ENCODE measurements at regions not wholly inside any gene's neighbourhood (a gene's known extent, or its start where the extent isn't known, plus 50 kb on each side); places are given as distances from the start of the nearest gene placed in this dataset.

DNA sequence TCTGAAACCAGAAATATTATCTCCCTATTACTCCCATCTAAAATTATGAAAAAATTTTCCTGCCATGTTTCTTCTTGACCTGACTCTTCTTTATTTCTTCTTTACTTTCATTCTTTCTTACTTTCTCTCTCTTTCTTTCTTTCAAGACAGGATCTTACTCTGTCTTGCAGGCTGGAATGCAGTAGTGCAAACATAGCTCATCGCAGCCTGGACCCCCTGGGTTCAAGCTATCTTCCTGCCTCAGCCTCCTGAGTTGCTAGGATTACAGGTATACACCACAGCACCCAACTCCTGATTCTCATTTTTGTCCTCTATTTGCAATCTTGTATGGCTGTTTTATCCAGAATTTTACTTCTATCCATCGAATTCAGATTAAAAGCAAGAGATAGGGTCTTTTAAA, 631.1 kb downstream of the TBC1D4 start:
- TF ChIP-seq, protein P1, sequence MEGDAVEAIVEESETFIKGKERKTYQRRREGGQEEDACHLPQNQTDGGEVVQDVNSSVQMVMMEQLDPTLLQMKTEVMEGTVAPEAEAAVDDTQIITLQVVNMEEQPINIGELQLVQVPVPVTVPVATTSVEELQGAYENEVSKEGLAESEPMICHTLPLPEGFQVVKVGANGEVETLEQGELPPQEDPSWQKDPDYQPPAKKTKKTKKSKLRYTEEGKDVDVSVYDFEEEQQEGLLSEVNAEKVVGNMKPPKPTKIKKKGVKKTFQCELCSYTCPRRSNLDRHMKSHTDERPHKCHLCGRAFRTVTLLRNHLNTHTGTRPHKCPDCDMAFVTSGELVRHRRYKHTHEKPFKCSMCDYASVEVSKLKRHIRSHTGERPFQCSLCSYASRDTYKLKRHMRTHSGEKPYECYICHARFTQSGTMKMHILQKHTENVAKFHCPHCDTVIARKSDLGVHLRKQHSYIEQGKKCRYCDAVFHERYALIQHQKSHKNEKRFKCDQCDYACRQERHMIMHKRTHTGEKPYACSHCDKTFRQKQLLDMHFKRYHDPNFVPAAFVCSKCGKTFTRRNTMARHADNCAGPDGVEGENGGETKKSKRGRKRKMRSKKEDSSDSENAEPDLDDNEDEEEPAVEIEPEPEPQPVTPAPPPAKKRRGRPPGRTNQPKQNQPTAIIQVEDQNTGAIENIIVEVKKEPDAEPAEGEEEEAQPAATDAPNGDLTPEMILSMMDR (IDR thresholded peaks at IDR 0.05): no peak
- TF ChIP-seq POLR2A (IDR thresholded peaks at IDR 0.05; ENCODE audit: low read depth) (no peak), POLR2AphosphoS5 (IDR thresholded peaks at IDR 0.05) (no peak)
